GM19463 (cell line): ENCODE measurements at regions not wholly inside any gene's neighbourhood (a gene's known extent, or its start where the extent isn't known, plus 50 kb on each side); places are given as distances from the start of the nearest gene placed in this dataset.

Experiments used
- ATAC-seq: cut with Tn5 transposase; IDR thresholded peaks from one replicate; pipeline ENCODE4 v1.9.1; 2021; ENCODE audit warnings: mild to moderate bottlenecking, moderate library complexity; ENCODE audit not compliant: unreplicated experiment

- ATAC-seq: no peak
Observed at GRCh38 chr9:99282406-99282805, 60.3 kb downstream of the SEC61B start.

DNA sequence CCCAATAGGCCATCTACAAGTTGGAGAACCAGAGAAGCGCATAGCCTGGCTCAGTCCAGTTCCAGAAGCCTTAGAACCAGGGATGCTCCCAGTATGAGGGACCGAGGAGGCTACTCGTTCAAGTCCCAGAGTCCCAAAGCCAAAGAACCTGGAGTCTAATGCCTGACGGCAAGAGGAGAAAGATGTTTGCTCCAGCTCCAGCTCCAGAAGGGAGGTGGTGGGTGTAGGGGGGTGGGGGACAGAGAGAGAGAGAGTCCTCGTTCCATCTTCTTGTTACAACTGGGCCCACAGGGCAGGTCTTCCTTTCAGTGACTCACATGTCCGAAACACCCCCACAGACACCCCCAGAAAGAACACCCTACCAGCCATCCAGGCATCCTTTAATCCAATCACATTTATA is 63.9 kb downstream of the SEC61B start:
- ATAC-seq: no peak

DNA sequence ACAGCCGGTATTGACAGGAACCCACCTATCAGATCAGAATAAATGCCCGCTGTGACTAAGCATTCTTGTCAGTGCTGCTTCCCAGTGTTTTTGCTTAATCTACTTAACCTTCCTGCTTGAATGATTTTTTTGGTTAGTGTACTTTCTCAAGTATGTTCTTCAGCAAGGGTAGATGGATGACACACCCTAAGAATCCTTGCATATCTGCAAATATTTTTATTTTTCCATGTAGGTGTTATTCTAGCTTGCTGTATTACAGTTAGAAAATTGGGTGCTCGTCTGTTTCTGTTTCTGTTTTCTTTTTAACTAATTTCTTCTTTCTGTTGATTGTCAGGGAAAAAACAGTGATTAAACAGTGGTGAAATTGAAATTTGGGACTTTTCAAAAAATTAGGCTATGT is 64.5 kb downstream of the SEC61B start:
- ATAC-seq: no peak

DNA sequence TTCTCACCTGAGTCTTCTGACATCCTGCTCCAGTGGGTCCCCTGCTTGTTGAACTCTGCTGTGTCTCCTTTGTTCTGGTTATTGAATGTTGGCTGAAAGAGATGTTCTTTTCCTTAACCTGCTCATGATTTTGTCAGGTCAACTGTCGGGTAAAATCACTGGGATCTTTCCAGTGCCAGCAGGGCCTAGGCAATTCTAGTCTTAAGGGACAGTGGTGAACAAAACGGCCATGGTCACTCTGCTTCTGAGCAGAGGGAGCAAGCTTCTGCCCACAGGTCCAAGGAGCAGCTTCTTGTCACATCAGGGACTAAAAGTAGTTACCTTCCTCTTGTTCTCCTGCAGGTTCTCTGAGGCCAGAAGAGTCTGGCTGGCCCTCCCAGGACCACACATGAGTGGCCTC is 65.6 kb downstream of the SEC61B start:
- no peak for ATAC-seq

DNA sequence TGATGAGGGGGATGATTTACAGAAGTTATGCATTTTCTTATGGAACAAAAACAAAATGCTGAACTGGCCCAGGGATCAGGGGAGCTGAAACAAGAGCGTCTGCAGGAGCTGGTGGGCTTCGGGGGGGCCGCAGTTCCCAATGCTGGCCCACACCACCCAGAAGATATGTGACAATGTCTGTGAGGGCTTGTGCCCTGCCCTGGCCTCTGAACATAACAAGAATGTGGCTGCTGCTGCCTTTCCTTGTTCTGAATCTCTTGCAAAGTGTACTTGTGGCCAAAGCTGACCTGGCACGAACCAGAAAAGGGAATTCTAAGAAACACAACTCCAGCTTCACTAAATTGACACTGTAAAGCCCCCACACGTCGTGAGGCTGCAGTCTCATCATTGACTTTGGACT is 66.7 kb downstream of the SEC61B start:
- no peak for ATAC-seq

- no peak for ATAC-seq
Observed at GRCh38 chr9:99294850-99295461, 72.9 kb downstream of the SEC61B start.

DNA sequence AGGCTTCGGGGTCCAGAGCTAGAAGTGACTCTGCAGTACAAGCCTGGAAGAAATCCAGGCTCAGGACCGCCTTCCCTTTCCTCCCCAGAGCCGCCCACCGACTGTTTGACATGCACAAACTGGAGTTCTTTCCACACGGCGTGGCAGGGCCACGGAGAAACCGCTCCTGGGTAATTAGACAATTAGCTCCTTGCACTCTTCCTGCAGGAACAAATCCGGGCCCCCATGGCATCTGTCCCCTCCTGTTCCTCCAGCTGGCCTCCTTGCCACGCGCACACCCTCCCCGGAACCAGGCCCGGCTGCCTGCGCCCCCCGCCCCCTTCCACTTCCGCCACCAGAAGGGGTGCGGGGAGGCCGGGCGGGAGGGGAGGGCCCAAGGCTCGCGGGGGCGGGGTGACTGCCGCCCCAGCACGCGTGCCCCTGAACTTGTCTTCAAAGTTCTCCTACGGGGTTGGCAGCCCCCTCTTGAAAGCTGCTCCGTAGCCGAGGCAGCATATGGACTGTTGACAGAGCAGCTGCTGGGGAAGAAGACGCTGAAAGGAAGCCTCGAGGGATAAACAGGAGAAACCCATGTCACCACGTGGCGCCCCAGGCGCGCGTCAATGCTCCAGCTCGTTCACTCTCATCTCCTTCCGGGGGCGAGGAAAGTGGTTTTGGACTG is 74.3 kb downstream of the SEC61B start:
- ATAC-seq: peak; percentile 52

DNA sequence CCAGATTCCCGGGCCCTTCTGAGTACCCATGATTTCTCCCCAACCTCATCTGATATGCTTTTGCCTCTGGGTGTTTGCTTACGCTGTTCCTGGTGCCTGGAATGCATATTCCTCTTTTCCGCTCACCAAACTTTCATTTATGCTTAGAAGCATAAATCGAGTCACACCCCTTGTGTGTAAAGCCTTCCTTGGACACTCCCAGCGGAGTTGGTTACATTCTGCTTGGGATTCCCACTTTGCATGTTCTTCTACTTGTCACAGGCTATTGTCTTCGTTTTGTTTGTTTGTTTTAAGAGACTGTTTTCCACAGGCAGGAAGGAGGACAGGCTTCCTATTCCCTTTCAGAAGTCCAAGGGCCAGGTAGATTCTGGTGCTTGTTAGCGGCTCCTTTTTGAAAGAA is 76.5 kb downstream of the SEC61B start:
- ATAC-seq: no peak

- no peak for ATAC-seq
Observed at GRCh38 chr9:99299211-99300102, 77.4 kb downstream of the SEC61B start.

GRCh38 chr9:99300103-99300439 is 78.0 kb downstream of the SEC61B start:
- no peak for ATAC-seq

DNA sequence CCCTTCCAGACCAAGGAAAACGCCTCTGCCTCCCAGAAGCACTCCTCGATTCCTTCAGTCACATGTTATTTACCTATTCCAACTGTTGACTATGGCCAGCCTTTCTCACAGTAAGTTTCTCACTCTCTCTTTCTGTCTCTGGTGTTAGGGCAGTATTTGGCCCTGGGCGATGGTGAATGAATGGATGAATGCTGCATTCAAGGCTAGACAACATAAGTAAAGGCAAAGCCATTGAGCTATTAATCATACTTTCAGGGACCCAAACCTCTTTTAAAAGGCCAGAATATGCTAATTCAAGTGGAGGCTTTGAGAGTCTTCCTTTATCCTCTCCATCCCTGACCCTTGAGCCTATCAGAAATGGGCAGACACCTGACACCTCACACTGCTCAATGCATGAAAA is 78.5 kb downstream of the SEC61B start:
- no peak for ATAC-seq

GRCh38 chr9:99303177-99303576 is 81.1 kb downstream of the SEC61B start:
- ATAC-seq: no peak

DNA sequence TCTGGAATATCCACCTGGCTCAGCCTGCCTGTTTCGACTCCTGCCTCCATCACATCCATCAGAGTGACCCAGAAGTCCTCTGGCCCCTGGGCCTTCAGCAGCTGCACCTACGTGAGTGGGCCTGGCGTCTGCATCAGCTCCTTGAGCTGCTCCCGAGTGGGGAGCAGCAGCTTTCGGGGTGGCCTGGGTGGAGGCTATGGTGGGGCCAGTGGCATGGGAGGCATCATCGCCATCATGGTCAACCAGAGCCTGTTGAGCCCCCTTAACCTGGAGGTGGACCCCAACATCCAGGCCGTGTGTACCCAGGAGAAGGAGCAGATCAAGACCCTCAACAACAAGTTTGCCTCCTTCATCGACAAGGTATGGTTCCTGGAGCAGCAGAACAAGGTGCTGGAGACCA is 83.0 kb downstream of the SEC61B start:
- ATAC-seq: no peak

DNA sequence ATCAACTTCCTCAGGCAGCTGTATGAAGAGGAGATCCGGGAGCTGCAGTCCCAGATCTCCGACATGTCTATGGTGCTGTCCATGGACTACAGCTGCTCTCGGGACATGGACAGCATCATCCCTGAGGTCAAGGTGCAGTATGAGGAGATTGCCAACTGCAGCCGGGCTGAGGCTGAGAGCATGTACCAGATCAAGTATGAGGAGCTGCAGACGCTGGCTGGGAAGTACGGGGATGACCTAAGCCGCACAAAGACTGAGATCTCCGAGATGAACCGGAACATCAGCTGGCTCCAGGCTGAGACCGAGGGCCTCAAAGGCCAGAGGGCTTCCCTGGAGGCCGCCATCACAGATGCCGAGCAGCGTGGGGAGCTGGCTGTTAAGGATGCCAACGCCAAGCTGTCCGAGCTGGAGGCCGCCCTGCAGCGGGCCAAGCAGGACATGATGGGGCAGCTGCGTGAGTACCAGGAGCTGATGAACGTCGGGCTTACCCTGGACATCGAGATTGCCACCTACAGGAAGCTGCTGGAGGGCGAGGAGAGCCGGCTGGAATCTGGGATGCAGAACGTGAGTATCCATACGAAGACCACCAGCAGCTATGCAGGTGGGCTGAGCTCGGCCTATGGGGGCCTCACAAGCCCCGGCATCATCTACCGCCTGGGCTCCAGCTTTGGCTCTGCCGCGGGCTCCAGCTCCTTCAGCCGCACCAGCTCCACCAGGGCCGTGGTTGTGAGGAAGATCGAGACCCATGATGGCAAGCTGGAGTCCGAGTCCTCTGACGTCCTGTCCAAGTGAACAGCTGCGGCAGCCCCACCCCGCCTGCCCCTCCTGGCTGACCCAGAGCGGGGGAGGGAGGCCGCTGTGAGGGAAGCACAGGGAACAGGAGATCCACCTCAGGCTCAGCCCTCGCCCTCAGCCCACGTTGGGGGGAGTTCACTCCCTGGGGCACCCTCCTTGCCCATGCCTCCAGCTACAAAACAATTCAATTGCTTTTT is 84.0 kb downstream of the SEC61B start:
- no peak for ATAC-seq

DNA sequence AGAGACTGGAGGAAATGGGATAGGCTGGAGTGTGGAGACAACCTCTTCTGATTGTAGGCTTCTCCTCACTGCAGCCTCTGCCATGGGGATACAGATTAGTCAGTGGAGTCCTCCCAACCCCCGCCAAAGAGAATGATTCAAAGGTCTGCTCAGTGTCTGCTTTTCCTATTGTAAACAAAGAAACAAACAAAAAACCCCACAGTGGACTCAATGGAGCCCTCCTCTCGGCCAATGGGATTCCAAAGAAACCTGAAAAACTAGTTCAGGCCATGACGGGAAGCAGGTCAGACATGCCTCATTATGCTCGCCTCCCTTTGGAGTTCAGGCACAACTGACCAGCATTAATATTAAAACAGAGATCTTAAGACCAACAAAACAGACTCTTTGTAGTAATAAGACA is 85.8 kb downstream of the SEC61B start:
- no peak for ATAC-seq

- ATAC-seq: no peak
Observed at GRCh38 chr9:99309141-99309939, 87.3 kb downstream of the SEC61B start.

DNA sequence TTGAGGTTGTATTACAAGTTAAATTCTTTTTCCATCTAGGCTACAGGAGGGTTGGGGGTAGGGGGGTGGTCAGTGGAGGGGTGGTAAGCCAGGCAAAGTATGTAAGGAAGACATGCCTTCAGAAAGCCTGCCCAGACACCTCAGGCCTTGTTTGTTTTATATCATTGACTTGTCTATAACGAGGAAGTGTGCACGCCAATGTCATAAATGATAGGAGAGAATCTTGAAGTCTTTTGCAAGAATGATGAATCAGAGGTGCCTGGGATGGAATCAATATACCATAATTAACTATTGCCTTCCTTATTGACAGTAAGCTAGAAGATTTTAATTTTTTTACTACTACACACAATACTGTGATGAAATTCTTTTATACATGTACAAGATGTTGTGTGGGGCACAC is 90.7 kb downstream of the SEC61B start:
- ATAC-seq: no peak

- ATAC-seq: no peak
Observed at GRCh38 chr9:99319048-99319447, 97.0 kb downstream of the SEC61B start.

DNA sequence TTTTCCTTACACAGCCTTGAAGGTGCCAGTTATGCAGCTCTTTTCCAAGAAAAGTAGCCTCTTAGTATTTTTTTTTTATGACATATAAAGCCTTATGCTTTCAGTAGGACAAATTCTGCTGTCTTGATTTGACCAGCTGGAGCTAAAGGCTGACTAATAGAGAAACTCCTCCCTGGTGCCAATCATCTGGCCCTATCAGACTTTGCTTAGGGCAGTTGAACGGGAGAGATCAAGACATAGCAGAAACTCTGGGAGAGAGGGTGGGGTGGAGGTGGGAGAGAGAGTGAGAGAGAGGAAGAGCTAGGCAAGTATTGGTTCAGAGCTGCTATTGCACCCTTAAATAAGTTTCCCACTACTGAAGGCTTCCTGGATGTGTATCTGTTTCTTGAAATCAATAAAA is 100.2 kb downstream of the SEC61B start:
- no peak for ATAC-seq
